SK-N-SH (cell line): ENCODE measurements at regions not wholly inside any gene's neighbourhood (a gene's known extent, or its start where the extent isn't known, plus 50 kb on each side); places are given as distances from the start of the nearest gene placed in this dataset.

Experiments
- CHD2 ChIP-seq: fragments of 150-350 bp; IDR thresholded peaks from 2 replicates; pipeline ENCODE4 v1.6.1; 2018; ENCODE audit warnings: low read length; ENCODE audit not compliant: partially characterized antibody
- CTCF ChIP-seq: fragments of 200-600 bp; sonication (generic); IDR thresholded peaks from 2 replicates; pipeline ENCODE4 v1.6.1; 2017; ENCODE audit warnings: antibody characterized with exemption, mild to moderate bottlenecking, moderate library complexity
- EP300 ChIP-seq, 2 experiments: IDR thresholded peaks; 2 replicates each; pipeline versions ENCODE4 v1.4.0 to v1.6.1; 2012; ENCODE audit warnings: borderline replicate concordance in 1 of 2, low read depth in 1 of 2, low read length in 1 of 2
- EZH2phosphoT487 ChIP-seq: fragments of 200-600 bp; sonication (generic); IDR thresholded peaks from 2 replicates; pipeline ENCODE4 v1.6.1; 2017; ENCODE audit warnings: low read depth, mixed run types, mild to moderate bottlenecking, antibody characterized with exemption, moderate library complexity, borderline replicate concordance
- FOXM1 ChIP-seq: IDR thresholded peaks from 2 replicates; pipeline ENCODE4 v1.4.0; 2012; ENCODE audit warnings: low read depth, mild to moderate bottlenecking
- MEF2A ChIP-seq: IDR thresholded peaks from 2 replicates; pipeline ENCODE4 v1.4.0; 2012; ENCODE audit warnings: low read depth, borderline replicate concordance
- POLR2AphosphoS5 ChIP-seq: IDR thresholded peaks from 2 replicates; pipeline ENCODE4 v1.6.1; 2012; ENCODE audit warnings: low read depth, low read length
- RFX5 ChIP-seq: IDR thresholded peaks from 2 replicates; pipeline ENCODE4 v1.6.1; 2012; ENCODE audit warnings: mild to moderate bottlenecking, improper control_type of control experiment, low read length
- USF1 ChIP-seq: IDR thresholded peaks from 2 replicates; pipeline ENCODE4 v1.4.0; 2012; ENCODE audit warnings: low read depth, borderline replicate concordance
- YY1 ChIP-seq: IDR thresholded peaks from 2 replicates; pipeline ENCODE4 v1.4.0; 2012; ENCODE audit warnings: low read depth, mild to moderate bottlenecking

GRCh38 chr3:152609891-152610290 is 225.0 kb upstream of the P2RY1 start:
- TF ChIP-seq CTCF: no peak
- no peak for TF ChIP-seq CHD2
- TF ChIP-seq YY1: no peak
- TF ChIP-seq EP300 (IDR thresholded peaks at IDR 0.05; ENCODE audit: borderline replicate concordance in 1 of 2, low read depth in 1 of 2, low read length in 1 of 2): no peak
- no peak for TF ChIP-seq RFX5
- TF ChIP-seq FOXM1: no peak
- TF ChIP-seq MEF2A: no peak
- no peak for TF ChIP-seq POLR2AphosphoS5
- no peak for TF ChIP-seq EZH2phosphoT487
- no peak for TF ChIP-seq USF1
